PC-3 (cell line): ENCODE measurements at regions not wholly inside any gene's neighbourhood (a gene's known extent, or its start where the extent isn't known, plus 50 kb on each side); places are given as distances from the start of the nearest gene placed in this dataset.
"Not testable (repeated sequence)": the region's sequence is repeated elsewhere in the genome, so short reads cannot be mapped to it uniquely, and the experiment has no call there.

Source experiments
- ATAC-seq: fragments of 200-7000 bp; cut with Tn5 transposase; 2 replicates; pipeline ENCODE4 v1.9.1; 2020; ENCODE audit warnings: mild to moderate bottlenecking, moderate library complexity
- BruUV-seq: library from RNA; stranded (reverse); fragments of 400-500 nt; replicated peaks from 2 replicates; lab custom pipeline; 2021; lab: Mats Ljungman, UMichigan
- CTCF ChIA-PET: fragments of 300-600 bp; sonication (Branson Sonifier 250); formaldehyde crosslinking; loops from one replicate; lab custom pipeline; 2022; ENCODE audit warnings: antibody characterized with exemption; lab: Charles Lee
- POLR2A ChIA-PET: fragments of 300-600 bp; sonication (Branson Sonifier 250); formaldehyde crosslinking; loops from one replicate; lab custom pipeline; 2022; ENCODE audit warnings: antibody characterized with exemption; ENCODE audit not compliant: unreplicated experiment; lab: Charles Lee
- DNase-seq: peaks from one replicate; pipeline ENCODE4 v3.0.0-alpha.2; 2015
- H2AFZ ChIP-seq: fragments of 300-600 bp; sonication (generic); 2 replicates; pipeline ENCODE4 v1.6.0; 2016; ENCODE audit warnings: antibody characterized with exemption, low read length
- H3F3A ChIP-seq: fragments of 300-600 bp; sonication (generic); one replicate; pipeline ENCODE4 v1.6.0; 2017; ENCODE audit warnings: antibody characterized with exemption, low read length, control low read depth, mild to moderate bottlenecking; ENCODE audit not compliant: unreplicated experiment
- H3K27ac ChIP-seq: fragments of 300-600 bp; sonication (generic); 2 replicates; pipeline ENCODE4 v1.5.1; 2016; ENCODE audit warnings: mild to moderate bottlenecking, low read length
- H3K27me3 ChIP-seq: fragments of 300-600 bp; sonication (generic); 2 replicates; pipeline ENCODE4 v1.6.1; 2016; ENCODE audit warnings: low read length, mixed read lengths
- H3K36me3 ChIP-seq: fragments of 300-600 bp; sonication (generic); 2 replicates; pipeline ENCODE4 v1.6.1; 2016; ENCODE audit warnings: low read depth, mixed run types, low read length, mixed read lengths
- H3K4me1 ChIP-seq: fragments of 300-600 bp; sonication (generic); 2 replicates; pipeline ENCODE4 v1.5.1; 2016; ENCODE audit warnings: low read length; ENCODE audit not compliant: insufficient read depth
- H3K4me2 ChIP-seq: fragments of 300-600 bp; sonication (generic); 2 replicates; pipeline ENCODE4 v1.6.0; 2016; ENCODE audit warnings: low read length
- H3K4me3 ChIP-seq: fragments of 300-600 bp; sonication (generic); 2 replicates; pipeline ENCODE4 v1.5.1; 2016; ENCODE audit warnings: mild to moderate bottlenecking, low read length, mixed read lengths
- H3K79me2 ChIP-seq: fragments of 300-600 bp; sonication (generic); 2 replicates; pipeline ENCODE4 v1.6.1; 2017; ENCODE audit warnings: low read length, mixed read lengths
- H3K9ac ChIP-seq: fragments of 300-600 bp; sonication (generic); 2 replicates; pipeline ENCODE4 v1.6.0; 2016; ENCODE audit warnings: mild to moderate bottlenecking, low read length
- H3K9me2 ChIP-seq: fragments of 300-600 bp; sonication (generic); replicated peaks from 2 replicates; pipeline ENCODE4 v1.6.1; 2016; ENCODE audit warnings: mixed run types, low read length, mixed read lengths
- H3K9me3 ChIP-seq: fragments of 300-600 bp; sonication (generic); 2 replicates; pipeline ENCODE4 v1.6.1; 2016; ENCODE audit warnings: low read length, mixed read lengths
- H4K20me1 ChIP-seq: fragments of 300-600 bp; sonication (generic); 2 replicates; pipeline ENCODE4 v1.6.1; 2016; ENCODE audit warnings: low read length, mixed read lengths
- EZH2 ChIP-seq: fragments of 300-600 bp; sonication (generic); IDR thresholded peaks from one replicate; pipeline ENCODE4 v1.6.1; 2017; ENCODE audit warnings: antibody characterized with exemption, mild to moderate bottlenecking, low read length; ENCODE audit not compliant: unreplicated experiment
- EZH2phosphoT487 ChIP-seq: fragments of 300-600 bp; sonication (generic); IDR thresholded peaks from 2 replicates; pipeline ENCODE4 v1.6.1; 2018; ENCODE audit warnings: mild to moderate bottlenecking, antibody characterized with exemption, low read length, borderline replicate concordance
- intact Hi-C: fragments of 100-400 bp; cut with micrococcal nuclease; formaldehyde crosslinking; loops from 2 replicates; pipeline ENCODE4 v1.9.0; 2023
- TF ChIP-seq, protein P1 (sequence below): fragments of 300-600 bp; sonication (generic); conservative IDR thresholded peaks from 2 replicates; pipeline ENCODE4 v1.5.1; 2017; ENCODE audit warnings: antibody characterized with exemption, low read depth, mild to moderate bottlenecking, low read length

DNA sequence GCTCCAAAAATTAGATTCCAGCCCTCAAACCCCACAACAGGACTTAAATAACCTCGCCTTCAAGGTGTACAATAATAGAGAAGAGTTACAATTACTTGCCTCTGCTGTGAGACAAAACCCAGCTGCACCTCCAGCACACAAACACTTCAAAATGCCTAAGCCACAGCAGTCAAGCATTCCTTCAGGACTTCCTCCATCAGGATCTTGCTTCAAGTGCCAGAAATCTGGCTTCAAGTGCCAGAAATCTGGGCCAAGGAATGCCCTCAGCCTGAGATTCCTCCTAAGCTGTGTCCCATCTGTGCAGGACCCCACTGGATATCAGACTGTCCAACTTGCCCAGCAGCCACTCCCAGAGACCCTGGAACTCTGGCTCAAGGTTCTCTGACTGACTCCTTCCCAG, 1088.3 kb downstream of the SORCS3 start:
- DNase-seq (no peak), ATAC-seq (no peak)
- H3K4me2 ChIP-seq = no peak overlapping the region
- POLR2A ChIA-PET = no interaction called here
- no peaks in the 10 kb centered on the region for H3F3A ChIP-seq
- H3K27me3 ChIP-seq = no peaks in the 10 kb centered on the region
- no peaks in the 10 kb centered on the region for H4K20me1 ChIP-seq
- H3K79me2 ChIP-seq = no peaks in the 10 kb centered on the region
- H3K4me3 ChIP-seq = no peak overlapping the region
- no peak overlapping the region for H3K9ac ChIP-seq
- H3K36me3 ChIP-seq = no peaks in the 10 kb centered on the region
- no peak overlapping the region for H3K27ac ChIP-seq
- CTCF ChIA-PET = no interaction called here
- no TSS peak for BruUV-seq
- H2AFZ ChIP-seq = no peak overlapping the region
- intact Hi-C loops = no loop called here
- no peaks in the 10 kb centered on the region for H3K9me3 ChIP-seq
- TF ChIP-seq, protein P1, sequence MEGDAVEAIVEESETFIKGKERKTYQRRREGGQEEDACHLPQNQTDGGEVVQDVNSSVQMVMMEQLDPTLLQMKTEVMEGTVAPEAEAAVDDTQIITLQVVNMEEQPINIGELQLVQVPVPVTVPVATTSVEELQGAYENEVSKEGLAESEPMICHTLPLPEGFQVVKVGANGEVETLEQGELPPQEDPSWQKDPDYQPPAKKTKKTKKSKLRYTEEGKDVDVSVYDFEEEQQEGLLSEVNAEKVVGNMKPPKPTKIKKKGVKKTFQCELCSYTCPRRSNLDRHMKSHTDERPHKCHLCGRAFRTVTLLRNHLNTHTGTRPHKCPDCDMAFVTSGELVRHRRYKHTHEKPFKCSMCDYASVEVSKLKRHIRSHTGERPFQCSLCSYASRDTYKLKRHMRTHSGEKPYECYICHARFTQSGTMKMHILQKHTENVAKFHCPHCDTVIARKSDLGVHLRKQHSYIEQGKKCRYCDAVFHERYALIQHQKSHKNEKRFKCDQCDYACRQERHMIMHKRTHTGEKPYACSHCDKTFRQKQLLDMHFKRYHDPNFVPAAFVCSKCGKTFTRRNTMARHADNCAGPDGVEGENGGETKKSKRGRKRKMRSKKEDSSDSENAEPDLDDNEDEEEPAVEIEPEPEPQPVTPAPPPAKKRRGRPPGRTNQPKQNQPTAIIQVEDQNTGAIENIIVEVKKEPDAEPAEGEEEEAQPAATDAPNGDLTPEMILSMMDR = no peak
- TF ChIP-seq EZH2 (no peak), EZH2phosphoT487 (no peak)
- no peaks in the 10 kb centered on the region for H3K4me1 ChIP-seq
- no peaks in the 10 kb centered on the region for H3K9me2 ChIP-seq

DNA sequence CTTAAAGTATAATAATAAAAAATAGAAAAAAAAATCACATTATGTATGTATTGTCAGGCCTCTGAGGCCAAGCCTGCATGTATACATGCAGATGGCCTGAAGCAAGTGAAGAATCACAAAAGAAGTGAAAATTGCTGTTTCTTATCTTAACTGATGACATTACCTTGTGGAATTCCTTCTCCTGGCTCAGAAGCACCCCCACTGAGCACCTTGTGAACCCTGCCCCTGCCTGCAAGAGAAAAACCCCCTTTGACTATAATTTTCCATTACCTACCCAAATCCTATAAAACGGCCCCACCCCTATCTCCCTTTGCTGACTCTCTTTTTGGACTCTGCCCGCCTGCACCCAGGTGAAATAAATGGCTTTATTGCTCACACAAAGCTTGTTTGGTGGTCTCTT, 1086.5 kb downstream of the SORCS3 start:
- H3K36me3 ChIP-seq, H3K9me2 ChIP-seq, CTCF ChIA-PET, intact Hi-C loops, H3K4me2 ChIP-seq, H3F3A ChIP-seq, H3K9ac ChIP-seq, H3K27ac ChIP-seq, POLR2A ChIA-PET, ATAC-seq, H3K27me3 ChIP-seq, H3K9me3 ChIP-seq, H3K79me2 ChIP-seq, BruUV-seq, H3K4me3 ChIP-seq, H4K20me1 ChIP-seq, H2AFZ ChIP-seq, DNase-seq, H3K4me1 ChIP-seq: not testable (repeated sequence)

DNA sequence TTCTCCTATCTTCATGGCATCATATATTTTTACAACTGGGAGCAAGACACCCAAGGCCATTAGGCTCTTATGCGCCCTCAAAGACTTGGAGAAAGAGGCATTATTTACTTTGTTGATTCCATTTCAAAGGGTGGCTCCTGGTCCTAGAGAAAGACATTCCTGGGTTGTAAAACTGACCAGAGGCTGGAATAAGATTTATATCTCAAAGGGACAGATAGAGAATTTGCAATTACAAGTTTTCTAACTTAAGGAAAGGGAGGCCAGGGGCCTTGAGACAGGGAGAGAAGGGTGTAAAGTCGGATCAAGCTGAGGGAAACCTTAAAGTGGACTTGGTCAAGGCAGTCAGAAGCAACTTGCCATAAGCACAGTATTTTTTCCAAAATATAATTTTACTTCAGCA, 1086.0 kb downstream of the SORCS3 start:
- Histone ChIP-seq H3K9me2 (no peaks in the 10 kb centered on the region), H3K4me3 (no peak overlapping the region), H2AFZ (no peak overlapping the region), H4K20me1 (no peaks in the 10 kb centered on the region), H3K27ac (no peak overlapping the region), H3K27me3 (no peaks in the 10 kb centered on the region), H3K79me2 (no peaks in the 10 kb centered on the region), H3K4me1 (no peaks in the 10 kb centered on the region), H3K9me3 (no peaks in the 10 kb centered on the region), H3K36me3 (no peaks in the 10 kb centered on the region), H3K4me2 (no peak overlapping the region), H3K9ac (no peak overlapping the region), H3F3A (no peaks in the 10 kb centered on the region)
- TF ChIP-seq, protein P1 = no peak
- TF ChIP-seq EZH2phosphoT487 = no peak
- no peak for TF ChIP-seq EZH2
- CTCF ChIA-PET = no interaction called here
- ATAC-seq = no peak
- intact Hi-C loops = no loop called here
- no peak for DNase-seq
- POLR2A ChIA-PET = no interaction called here
- BruUV-seq = no TSS peak
